Loucy (cell line): ENCODE measurements at regions not wholly inside any gene's neighbourhood (a gene's known extent, or its start where the extent isn't known, plus 50 kb on each side); places are given as distances from the start of the nearest gene placed in this dataset.

ENCODE experiments used
- CTCF ChIP-seq: fragments of 200-600 bp; sonication (generic); conservative IDR thresholded peaks from 2 replicates; pipeline ENCODE4 v1.5.1; 2014; ENCODE audit warnings: mild to moderate bottlenecking, antibody characterized with exemption, low read length
- EZH2phosphoT487 ChIP-seq: fragments of 200-600 bp; IDR thresholded peaks from 2 replicates; pipeline ENCODE4 v1.6.1; 2018; ENCODE audit warnings: antibody characterized with exemption, mild to moderate bottlenecking, moderate library complexity, borderline replicate concordance

- no peak for TF ChIP-seq CTCF
- TF ChIP-seq EZH2phosphoT487, result no peak
Observed at GRCh38 chr1:185679220-185679619, 55.0 kb upstream of the HMCN1 start.
